ENCODE measurements at regions not wholly inside any gene's neighbourhood (a gene's known extent, or its start where the extent isn't known, plus 50 kb on each side); places are given as distances from the start of the nearest gene placed in this dataset.

DNA sequence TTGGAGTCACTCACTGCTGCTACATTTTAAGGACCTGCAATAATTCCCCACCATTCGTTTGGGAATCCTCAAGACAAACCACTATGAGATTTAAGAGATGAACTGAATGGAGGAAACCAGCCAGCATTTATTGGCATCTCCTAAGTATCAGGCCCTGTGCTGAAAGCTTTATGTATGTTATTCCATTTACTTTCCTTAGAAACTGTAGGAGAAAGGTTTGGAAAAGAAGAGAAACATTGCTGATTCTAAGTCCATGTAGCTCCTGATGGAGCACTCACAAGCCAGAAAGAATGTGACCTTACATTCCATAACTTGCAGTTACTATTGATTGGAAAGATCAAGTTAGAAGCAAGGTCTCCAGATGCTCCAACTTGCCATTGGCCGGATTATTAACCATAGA, 267.4 kb downstream of the GAS1 start:
- ATAC-seq: no peak

DNA sequence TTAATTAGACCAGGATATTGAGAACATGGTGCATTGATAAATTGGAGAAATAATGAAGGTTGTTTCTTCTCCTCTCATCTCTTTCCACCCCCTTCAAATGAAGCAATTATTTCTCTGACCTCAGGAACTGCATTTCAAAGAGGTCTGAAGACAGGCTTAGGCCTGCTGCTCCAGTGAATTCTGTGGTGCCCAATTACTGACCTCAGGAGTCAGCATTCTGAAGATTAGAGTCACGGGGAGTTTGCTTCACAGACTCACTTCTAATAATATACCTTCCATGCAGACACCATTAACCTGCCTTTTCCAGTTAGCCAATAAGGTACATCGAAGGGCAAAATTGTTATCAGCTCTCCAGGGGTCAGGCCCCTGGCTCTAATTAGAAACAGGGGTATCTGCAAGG, 270.9 kb downstream of the GAS1 start:
- ATAC-seq: no peak

DNA sequence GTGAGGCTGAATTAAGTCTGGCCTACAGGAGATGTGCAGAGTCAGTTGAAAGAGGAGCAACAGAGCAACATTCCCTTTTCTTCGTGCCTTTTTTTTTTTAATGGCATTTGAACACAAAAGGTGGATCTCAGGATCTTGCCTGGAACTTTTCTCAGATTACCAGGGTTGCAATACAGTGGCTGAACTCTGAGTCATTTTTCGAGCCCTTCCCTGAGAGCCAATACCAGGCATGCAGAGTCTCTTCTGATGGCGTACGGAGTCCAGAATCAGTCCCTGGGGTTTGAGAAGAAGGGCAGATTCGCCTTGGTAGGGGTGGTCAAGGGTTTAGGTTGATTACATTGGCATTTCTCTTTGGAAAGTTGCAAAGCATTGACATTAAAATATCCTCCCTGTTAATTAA, 271.5 kb downstream of the GAS1 start:
- ATAC-seq: no peak

DNA sequence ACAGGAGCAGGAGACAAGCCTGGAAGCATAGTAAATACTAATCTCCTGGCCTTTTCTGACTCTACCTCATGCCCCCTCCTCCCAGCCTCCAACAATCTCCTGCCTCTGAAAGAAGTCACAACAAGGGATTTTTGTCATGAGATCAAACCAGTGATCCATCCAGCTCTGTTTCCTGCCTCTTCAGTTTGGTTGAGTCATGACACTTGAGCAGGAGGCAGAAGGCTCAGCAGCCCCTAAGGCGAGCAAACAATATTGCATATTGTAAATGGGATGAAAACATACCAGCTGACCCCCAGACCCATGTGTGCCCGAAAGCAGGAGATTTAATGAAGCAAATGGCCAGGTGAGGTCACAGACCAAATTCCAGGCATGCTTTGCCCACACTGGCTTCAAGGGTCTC, 272.8 kb downstream of the GAS1 start:
- no peak for ATAC-seq

- no peak for ATAC-seq
Measured at GRCh38 chr9:86672966-86673365, 274.3 kb downstream of the GAS1 start.

DNA sequence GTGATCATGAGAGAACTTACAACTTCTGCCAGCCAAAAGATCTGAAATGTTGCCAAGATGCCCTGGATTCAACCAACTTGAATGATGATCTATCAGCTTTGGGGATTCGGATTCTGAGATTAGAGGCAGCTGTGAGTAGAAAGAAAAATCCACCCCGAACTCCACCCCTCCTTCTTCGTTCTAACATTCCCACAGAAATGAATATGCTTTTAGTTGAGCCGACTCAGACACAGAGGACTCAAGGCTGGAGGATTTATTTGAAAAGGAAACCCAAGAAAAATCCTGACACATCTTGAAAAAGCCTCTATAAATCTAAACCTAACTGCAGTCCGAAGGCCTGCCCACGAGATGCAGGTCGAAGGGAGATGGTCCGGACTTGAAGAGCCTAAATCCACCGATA, 275.0 kb downstream of the GAS1 start:
- ATAC-seq: no peak

GRCh38 chr9:86671018-86671417, 276.3 kb downstream of the GAS1 start:
- ATAC-seq: no peak

DNA sequence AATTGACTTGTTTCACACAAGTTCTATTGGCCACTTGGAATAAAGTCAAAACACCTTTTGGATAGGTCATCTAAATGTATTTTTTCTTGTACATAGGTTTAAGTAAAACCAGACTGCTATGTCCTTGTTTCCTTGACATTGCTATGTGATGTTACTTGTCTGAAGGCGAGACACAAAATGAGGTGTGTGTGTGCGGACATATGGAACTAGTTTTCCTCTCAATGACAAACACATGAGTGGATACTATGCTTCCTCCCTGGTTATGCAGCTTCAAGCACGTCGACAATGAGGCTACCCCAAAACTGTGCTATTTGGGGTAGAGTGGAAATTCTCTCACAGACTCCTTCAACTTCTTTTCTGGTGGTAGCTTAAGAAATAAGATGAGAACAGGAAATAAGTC, 276.8 kb downstream of the GAS1 start:
- no peak for ATAC-seq

DNA sequence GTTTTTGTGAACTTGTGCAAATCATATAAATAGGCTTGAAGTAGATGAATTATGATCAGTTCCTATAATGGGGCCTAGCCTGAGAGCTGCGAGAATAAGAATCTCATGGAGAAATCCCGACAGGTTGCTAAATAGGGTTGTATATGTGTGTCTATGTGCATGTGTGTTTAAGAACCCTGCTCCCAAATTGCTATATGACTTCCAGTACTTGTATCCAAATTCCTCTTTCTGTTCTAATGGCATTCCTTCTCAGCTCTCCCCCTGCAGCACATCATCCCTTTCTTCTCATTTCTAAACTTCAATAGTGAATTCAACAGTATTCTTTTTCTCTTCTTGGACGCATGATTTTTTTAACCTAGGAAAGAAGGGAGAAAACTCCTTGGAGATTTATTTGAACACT, 277.2 kb downstream of the GAS1 start:
- no peak for ATAC-seq

DNA sequence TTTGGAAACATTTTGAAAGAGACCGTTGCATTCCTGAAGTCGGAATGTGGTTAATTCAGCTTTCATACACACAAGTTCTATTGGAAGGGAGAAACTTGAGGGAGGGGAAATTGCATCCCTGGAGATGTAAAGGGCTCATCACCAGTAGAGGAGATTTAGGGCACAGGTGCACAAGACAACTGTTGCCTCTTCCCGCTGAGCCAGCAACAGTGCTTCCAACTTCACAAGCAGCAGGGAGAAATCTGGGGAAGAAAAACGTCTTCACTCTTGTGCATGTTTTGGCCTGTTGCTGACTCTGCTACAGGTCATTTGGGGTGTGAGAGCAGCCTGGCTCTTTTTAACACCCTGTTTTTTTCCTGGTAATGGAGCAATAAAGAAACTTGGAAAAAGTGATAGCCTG, 277.9 kb downstream of the GAS1 start:
- ATAC-seq: no peak

DNA sequence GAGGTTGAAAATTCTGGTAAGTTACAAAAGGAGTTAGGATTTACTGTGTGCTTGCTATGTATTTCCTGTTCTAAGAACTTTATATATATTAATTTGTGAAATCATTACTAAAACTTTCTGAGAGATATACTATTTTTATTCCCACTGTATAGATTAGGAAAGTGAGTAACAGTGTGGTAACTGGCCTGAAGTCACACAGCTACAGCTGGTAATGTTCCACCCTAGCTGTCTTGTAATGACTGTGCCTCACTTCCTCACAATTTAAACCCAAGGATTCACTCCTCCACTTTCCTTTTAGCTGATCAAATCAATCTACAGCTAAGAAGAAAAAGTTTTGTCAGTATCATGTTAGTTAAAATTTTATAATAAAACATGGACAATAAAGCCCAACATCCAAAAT, 278.8 kb downstream of the GAS1 start:
- ATAC-seq: no peak

- no peak for ATAC-seq
Measured at GRCh38 chr9:86667307-86667706, 280.0 kb downstream of the GAS1 start.

- no peak for ATAC-seq
Measured at GRCh38 chr9:86665416-86665815, 281.9 kb downstream of the GAS1 start.

DNA sequence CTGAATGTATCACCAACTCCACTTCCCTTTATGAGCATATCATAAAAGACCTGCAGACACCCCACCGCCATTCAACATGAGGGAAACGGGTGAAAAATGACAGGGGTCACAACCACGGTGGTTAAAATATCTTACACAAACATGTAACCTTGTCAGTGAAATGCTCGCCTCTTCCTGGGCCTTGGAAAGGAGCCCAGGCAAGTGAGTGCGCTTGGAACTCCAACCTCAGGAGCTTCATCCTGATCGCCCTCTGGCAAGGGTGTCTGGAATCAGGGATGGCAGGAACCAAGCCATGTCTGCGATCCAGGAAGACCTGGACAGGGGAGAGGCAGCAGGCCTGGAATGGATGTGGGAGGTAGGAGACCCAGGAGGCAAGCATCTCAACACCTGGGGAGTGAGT, 282.7 kb downstream of the GAS1 start:
- ATAC-seq: no peak

GRCh38 chr9:86663905-86664304, 283.4 kb downstream of the GAS1 start:
- ATAC-seq: no peak

- no peak for ATAC-seq
Measured at GRCh38 chr9:86662890-86663468, 284.3 kb downstream of the GAS1 start.

DNA sequence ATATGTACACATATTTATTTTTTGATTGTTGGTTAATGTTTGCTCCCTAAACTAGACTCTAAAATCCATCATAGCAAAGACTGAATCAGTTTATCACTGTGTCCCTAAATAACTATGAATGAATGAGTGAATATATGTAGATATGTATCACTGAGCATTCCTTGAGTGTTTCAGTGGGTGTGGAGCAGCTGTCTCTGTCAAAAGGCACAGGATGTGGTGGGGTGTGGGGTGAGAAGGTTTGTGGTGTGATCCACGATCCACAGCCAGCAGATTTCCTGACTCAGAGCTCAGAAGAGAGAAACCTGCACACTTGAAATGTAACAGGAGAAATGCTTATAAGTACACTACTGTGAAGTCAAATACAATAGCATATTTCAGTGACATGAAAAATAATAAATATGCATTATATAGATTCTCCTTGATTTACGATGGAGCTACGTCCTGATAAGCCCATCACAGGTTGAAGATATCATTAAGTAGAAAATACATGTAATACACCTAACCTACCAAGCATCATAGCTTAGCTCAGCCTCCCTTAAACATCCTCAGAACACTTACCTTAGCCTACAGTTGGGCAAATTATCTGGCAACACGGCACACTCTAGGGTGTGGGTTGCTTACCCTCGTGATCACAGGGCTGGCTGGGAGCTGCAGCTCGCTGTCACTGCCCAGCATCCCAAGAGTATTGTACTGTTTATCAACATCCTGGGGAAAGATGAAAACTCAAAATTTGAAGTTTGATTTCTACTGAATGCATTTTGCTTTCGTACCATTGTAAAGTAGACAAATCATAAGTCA, 287.0 kb downstream of the GAS1 start:
- ATAC-seq: no peak

DNA sequence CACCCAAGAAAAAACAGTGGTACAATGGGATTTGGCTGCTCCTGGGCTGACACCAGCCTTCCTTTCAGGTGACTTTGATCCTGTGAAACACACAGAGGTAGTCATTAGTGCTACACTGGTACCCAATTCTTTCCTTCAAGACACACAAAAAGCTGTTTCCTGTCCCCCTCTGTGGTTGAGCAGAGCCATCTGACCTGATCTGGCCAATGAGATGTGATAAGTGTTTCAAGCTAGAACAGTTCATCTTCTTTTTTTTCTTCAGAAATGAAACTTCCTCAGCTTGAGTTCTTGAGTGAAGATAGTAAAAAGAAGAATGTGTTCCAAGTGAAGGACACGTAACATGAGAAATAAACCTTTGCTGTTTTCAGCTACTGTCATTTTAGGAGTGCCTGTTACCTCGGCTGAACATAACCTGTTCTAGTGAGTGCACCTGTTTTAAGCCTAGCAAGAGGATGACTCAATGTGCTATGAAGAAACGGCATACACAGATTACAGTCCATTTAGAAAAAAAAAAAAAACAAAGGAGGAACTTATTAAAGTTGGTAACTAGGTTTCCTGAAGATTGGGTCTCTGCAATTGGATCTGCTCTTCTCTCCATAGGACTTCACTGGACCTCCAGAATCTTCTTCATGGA, 287.8 kb downstream of the GAS1 start:
- ATAC-seq: no peak

DNA sequence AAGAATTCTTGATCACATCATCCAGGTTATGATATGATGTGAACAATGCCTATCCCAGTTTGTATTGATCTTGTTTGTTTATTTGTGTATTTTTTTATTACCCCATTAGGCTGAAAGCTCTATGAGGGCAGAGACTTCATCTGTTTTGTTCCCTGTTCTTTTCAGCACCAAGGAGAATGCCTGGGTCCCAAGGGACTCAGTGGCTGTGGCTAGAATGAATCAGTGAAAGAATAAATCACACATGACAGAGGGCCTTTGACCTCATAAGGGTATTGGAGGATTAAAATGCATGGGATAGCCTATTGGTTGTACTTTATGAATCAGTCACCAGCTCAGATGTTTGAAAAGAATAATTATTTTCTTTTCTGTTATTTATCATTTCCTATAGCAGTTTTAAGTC, 292.2 kb downstream of the GAS1 start:
- ATAC-seq: no peak

GRCh38 chr9:86653466-86653865, 293.8 kb downstream of the GAS1 start:
- ATAC-seq: no peak

DNA sequence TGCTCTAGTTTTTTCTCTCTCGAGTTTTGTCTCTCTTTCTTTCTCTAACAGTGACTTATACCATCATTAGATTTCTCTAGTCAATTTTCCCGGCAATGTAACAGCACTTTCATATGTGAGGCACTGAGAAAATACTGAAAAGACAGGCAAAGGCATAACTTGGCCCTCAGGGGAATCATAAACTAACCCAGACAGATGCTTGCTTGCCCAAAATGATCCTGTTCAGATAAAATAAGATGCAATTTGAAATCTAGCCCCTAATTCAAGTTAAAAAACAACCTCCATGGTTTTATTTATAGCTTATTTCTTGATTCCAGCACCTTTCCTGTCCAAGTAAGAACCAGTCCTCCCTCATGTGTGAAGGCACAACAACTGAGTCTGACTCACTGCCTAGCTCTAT, 294.6 kb downstream of the GAS1 start:
- ATAC-seq: no peak

DNA sequence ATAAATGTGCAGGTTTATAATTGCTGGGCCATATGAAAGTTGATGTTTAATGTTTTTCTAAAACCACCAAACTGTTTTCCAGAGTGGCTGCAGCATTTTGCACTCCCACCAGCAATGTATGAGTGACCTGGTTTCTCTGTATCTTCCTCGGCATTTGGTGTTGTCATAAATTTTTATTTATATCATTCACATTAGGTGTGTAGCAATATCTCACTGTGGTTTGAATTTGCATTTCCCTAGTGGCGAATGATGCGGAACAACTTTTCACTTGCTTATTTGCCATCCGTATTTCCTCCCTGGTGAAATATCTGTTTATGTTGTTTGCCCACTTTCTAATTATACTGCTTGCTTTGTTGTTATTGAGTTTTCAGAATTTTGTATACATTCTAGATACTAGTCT, 295.7 kb upstream of the TUT7 start:
- no peak for ATAC-seq

- no peak for ATAC-seq
Measured at GRCh38 chr9:86648828-86649170, 294.6 kb upstream of the TUT7 start.

DNA sequence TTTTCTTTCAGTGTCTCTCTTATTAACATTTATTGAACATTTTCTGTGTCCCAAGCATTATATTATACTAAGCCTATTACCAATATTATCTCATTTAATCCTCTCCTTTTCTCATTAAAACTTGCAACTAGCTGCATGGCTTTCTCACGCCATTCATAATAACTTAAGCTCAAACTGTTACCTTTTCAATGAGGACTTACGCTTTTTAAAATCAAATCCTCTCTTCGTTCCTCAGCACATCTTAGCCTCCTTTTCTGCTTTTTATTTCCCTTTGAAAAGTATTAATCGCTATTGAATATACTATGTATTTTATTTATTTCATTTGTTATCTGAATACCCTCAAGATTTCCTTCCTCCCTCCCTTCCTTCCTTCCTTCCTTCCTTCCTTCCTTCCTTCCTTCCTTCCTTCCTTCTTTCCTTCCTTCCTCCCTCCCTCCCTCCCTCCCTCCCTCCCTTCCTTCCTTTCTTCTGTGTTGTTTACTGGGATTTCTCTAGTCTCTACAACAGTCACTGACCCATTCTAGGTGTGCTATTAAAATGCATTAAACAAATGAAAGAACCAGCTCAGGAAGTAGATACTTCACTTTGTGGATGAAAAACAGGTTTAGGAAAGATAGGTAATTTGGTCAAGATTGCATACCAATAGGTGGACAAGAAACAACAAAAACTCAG, 294.1 kb upstream of the TUT7 start:
- no peak for ATAC-seq

Measured in activated CD4-positive, CD25-positive, alpha-beta regulatory T cell treated with anti-CD3 and anti-CD28 coated beads, Interleukin-2, amount 50 U/mL, for 24 hours (primary cell).